ENCODE measurements at regions not wholly inside any gene's neighbourhood (a gene's known extent, or its start where the extent isn't known, plus 50 kb on each side); places are given as distances from the start of the nearest gene placed in this dataset.

DNA sequence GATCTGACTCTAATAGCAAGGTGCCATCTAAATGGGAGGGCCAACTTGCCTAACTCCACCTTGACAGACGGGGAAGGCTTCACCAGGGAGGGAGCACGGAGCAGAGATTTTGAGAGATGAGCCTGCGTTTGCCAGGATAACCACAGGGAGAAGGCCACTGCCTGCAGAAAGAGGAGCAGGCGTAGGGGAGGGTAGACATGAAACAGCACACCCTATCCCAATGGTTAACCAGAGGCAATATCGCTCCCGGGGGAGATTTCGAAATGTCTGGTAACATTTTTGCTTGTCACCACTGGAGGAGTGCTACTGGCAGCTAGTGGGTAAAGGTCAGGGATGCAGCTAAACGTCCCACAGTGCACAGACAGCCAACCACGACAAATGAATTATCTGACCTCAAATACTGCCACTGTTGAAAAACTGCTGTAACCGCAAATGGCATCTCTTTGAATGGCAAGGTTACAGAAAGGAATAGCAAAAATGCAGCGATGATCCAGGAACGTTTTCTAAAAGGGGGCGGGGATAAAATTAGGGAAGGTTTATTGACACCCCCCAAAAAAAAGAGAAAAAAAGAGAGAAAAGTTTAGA lies 126.0 kb upstream of the ATF7IP start (continued):
- no peak for TF ChIP-seq KLF13 (CRISPR knock-in tag; IDR thresholded peaks at IDR 0.05)
- TF ChIP-seq, protein P1, sequence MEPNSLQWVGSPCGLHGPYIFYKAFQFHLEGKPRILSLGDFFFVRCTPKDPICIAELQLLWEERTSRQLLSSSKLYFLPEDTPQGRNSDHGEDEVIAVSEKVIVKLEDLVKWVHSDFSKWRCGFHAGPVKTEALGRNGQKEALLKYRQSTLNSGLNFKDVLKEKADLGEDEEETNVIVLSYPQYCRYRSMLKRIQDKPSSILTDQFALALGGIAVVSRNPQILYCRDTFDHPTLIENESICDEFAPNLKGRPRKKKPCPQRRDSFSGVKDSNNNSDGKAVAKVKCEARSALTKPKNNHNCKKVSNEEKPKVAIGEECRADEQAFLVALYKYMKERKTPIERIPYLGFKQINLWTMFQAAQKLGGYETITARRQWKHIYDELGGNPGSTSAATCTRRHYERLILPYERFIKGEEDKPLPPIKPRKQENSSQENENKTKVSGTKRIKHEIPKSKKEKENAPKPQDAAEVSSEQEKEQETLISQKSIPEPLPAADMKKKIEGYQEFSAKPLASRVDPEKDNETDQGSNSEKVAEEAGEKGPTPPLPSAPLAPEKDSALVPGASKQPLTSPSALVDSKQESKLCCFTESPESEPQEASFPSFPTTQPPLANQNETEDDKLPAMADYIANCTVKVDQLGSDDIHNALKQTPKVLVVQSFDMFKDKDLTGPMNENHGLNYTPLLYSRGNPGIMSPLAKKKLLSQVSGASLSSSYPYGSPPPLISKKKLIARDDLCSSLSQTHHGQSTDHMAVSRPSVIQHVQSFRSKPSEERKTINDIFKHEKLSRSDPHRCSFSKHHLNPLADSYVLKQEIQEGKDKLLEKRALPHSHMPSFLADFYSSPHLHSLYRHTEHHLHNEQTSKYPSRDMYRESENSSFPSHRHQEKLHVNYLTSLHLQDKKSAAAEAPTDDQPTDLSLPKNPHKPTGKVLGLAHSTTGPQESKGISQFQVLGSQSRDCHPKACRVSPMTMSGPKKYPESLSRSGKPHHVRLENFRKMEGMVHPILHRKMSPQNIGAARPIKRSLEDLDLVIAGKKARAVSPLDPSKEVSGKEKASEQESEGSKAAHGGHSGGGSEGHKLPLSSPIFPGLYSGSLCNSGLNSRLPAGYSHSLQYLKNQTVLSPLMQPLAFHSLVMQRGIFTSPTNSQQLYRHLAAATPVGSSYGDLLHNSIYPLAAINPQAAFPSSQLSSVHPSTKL (CRISPR knock-in tag; IDR thresholded peaks at IDR 0.05) = peak; percentile 55
- peak; percentile 49 for TF ChIP-seq NR2F6 (IDR thresholded peaks at IDR 0.05)
- peak; percentile 76 for TF ChIP-seq NR2F6 (CRISPR knock-in tag; IDR thresholded peaks at IDR 0.05)
- peak; percentile 61 for TF ChIP-seq HNF4A (CRISPR knock-in tag; IDR thresholded peaks at IDR 0.05)
- TF ChIP-seq POGZ (CRISPR knock-in tag; IDR thresholded peaks at IDR 0.05) = 0 out of 2 replicates have a peak, but pooled peaks have one; percentile 22
- TF ChIP-seq JUND (CRISPR knock-in tag; IDR thresholded peaks at IDR 0.05) = 0 out of 2 replicates have a peak, but pooled peaks have one; percentile 32
- TF ChIP-seq KMT2A (CRISPR knock-in tag; IDR thresholded peaks at IDR 0.05) = no peak
- 0 out of 2 replicates have a peak, but pooled peaks have one; percentile 19 for TF ChIP-seq SAP130 (CRISPR knock-in tag; IDR thresholded peaks at IDR 0.05; ENCODE audit: low read depth)
- TF ChIP-seq, protein P2, sequence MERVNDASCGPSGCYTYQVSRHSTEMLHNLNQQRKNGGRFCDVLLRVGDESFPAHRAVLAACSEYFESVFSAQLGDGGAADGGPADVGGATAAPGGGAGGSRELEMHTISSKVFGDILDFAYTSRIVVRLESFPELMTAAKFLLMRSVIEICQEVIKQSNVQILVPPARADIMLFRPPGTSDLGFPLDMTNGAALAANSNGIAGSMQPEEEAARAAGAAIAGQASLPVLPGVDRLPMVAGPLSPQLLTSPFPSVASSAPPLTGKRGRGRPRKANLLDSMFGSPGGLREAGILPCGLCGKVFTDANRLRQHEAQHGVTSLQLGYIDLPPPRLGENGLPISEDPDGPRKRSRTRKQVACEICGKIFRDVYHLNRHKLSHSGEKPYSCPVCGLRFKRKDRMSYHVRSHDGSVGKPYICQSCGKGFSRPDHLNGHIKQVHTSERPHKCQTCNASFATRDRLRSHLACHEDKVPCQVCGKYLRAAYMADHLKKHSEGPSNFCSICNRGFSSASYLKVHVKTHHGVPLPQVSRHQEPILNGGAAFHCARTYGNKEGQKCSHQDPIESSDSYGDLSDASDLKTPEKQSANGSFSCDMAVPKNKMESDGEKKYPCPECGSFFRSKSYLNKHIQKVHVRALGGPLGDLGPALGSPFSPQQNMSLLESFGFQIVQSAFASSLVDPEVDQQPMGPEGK (CRISPR knock-in tag; IDR thresholded peaks at IDR 0.05) = peak; percentile 44; the same call in 1 of the 2 replicates
- TF ChIP-seq HNF4G (IDR thresholded peaks at IDR 0.05; ENCODE audit: borderline replicate concordance, low read depth, low read length) = peak; percentile 56
- TF ChIP-seq HNF4G (CRISPR knock-in tag; IDR thresholded peaks at IDR 0.05; ENCODE audit: borderline replicate concordance, low read depth) = no peak
- no peak for TF ChIP-seq ISX (CRISPR knock-in tag; conservative IDR thresholded peaks at IDR 0.05)
- TF ChIP-seq THAP11 (CRISPR knock-in tag; IDR thresholded peaks at IDR 0.05) = peak; percentile 29; the same call in 1 of the 2 replicates
- peak; percentile 66; the same call in 1 of the 2 replicates for TF ChIP-seq ZNF430 (CRISPR knock-in tag; IDR thresholded peaks at IDR 0.05)
- TF ChIP-seq, protein P3, sequence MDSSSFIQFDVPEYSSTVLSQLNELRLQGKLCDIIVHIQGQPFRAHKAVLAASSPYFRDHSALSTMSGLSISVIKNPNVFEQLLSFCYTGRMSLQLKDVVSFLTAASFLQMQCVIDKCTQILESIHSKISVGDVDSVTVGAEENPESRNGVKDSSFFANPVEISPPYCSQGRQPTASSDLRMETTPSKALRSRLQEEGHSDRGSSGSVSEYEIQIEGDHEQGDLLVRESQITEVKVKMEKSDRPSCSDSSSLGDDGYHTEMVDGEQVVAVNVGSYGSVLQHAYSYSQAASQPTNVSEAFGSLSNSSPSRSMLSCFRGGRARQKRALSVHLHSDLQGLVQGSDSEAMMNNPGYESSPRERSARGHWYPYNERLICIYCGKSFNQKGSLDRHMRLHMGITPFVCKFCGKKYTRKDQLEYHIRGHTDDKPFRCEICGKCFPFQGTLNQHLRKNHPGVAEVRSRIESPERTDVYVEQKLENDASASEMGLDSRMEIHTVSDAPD (CRISPR knock-in tag; IDR thresholded peaks at IDR 0.05) = 0 out of 2 replicates have a peak, but pooled peaks have one; percentile 49
- peak; percentile 86 for TF ChIP-seq CEBPG (CRISPR knock-in tag; IDR thresholded peaks at IDR 0.05)
- TF ChIP-seq MIXL1 (CRISPR knock-in tag; IDR thresholded peaks at IDR 0.05) = 0 out of 2 replicates have a peak, but pooled peaks have one; percentile 15
- TF ChIP-seq ZNF263 (CRISPR knock-in tag; IDR thresholded peaks at IDR 0.05) = peak; percentile 75
- no peak for TF ChIP-seq SOX13 (IDR thresholded peaks at IDR 0.05)
- TF ChIP-seq SOX13 (CRISPR knock-in tag; conservative IDR thresholded peaks at IDR 0.05 in 1 of 2, IDR thresholded peaks at IDR 0.05 in 1 of 2) = peak in 1 of 2 experiments; percentile 40; a peak in 1 of 4 replicates
- TF ChIP-seq KLF9 (CRISPR knock-in tag; IDR thresholded peaks at IDR 0.05; ENCODE audit: low read depth) = no peak
- TF ChIP-seq, protein P4, sequence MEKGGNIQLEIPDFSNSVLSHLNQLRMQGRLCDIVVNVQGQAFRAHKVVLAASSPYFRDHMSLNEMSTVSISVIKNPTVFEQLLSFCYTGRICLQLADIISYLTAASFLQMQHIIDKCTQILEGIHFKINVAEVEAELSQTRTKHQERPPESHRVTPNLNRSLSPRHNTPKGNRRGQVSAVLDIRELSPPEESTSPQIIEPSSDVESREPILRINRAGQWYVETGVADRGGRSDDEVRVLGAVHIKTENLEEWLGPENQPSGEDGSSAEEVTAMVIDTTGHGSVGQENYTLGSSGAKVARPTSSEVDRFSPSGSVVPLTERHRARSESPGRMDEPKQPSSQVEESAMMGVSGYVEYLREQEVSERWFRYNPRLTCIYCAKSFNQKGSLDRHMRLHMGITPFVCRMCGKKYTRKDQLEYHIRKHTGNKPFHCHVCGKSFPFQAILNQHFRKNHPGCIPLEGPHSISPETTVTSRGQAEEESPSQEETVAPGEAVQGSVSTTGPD (CRISPR knock-in tag; IDR thresholded peaks at IDR 0.05) = 0 out of 2 replicates have a peak, but pooled peaks have one; percentile 52
- peak; percentile 26; the same call in 1 of the 2 replicates for TF ChIP-seq STAG1 (CRISPR knock-in tag; IDR thresholded peaks at IDR 0.05)

Data from HepG2 (cell line).